ENCODE measurements at regions not wholly inside any gene's neighbourhood (a gene's known extent, or its start where the extent isn't known, plus 50 kb on each side); places are given as distances from the start of the nearest gene placed in this dataset.
"Not testable (repeated sequence)": the region's sequence is repeated elsewhere in the genome, so short reads cannot be mapped to it uniquely, and the experiment has no call there.

GRCh38 chr21:38619480-38619879 lies 121.2 kb upstream of the ERG start:
- no peak for DNase-seq

GRCh38 chr21:38619992-38620479 lies 121.8 kb upstream of the ERG start:
- no peak for DNase-seq

GRCh38 chr21:38621132-38621531 lies 122.9 kb upstream of the ERG start:
- DNase-seq: no peak

DNA sequence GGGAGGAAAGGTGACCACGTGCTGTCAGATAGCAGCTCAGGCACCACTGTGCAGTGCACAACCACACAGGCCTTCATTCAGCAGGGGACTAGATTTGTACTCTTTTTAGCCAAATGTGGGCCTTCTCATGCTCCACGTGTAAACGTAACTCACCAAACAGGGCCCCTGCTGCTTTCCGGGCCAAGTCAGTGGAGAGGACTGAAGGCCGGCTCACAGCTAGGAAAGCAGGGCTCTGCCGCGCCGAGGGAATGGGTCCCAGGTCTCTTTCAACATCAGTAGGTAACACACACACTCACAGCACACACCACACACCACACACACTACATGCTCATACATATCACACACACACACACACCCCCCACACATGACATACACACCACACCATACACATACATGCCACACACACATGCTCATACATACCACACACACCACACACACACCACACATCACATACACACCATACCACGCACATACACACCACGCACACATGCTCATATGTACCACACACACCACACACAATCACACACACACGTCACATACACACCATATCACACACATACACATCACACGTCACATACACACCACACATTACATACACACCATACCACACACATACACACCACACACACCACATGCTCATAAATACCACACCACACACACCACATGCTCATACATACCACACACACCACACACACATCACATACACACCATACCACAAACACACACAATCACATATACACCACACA lies 124.0 kb upstream of the ERG start:
- DNase-seq: no peak

GRCh38 chr21:38622827-38623209 lies 124.5 kb upstream of the ERG start:
- DNase-seq: no peak

DNA sequence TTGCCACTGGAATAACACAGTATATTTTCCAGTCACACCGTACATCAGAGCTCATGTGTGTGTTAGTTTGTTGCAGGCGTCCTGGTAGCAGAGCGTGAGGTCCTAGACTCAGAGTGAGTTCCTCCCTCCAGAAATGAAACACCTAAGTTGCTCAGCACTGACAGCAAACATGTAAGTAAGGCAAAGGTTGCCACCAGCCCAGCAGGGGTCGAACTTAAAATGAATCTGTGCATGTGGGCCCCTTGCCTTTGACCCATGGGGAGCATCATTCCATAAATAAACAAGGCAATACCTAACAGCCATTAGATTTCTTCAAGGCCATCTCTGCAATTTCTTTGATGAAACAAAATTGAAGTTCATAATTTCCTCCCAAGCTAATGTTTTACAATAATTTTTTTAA lies 125.3 kb upstream of the ERG start:
- no peak for DNase-seq

DNA sequence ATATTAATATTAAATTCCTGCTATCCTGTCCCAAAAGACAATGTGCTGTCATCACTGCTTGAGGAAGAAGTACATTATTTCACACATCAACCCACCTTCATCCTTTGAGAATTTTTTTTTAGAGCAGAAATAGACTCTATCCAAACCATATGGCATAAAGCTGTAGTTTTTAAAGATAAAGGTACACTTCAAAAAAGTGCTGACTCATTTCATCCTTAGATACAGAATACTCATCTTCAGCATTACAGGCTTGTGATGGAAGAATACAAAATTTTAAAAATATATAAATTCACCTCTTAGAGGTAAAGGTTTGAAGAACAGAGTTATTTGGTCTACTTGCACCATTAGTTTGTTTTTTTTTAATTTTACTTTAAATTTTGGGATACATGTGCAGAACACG lies 126.7 kb upstream of the ERG start:
- no peak for DNase-seq

DNA sequence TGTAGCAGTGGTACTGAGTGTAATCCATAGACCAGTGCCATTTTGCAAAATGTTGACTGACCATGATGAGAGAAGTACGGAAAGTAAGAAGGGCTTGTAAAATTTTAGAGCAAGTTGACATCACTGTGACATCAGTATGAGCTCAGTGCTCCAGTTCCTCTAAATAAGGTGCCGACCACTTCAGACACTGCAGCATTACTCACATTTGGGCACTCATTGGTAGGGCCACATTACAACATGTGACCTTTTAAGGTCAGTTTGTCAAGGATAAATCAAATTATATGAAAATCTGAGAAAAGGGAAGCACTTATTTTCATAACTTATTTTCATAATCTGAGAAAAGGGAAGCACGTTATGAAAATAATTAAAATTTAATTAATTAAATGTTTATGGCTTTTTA lies 128.0 kb upstream of the ERG start:
- DNase-seq: no peak

GRCh38 chr21:38628349-38628748 lies 130.1 kb upstream of the ERG start:
- no peak for DNase-seq

GRCh38 chr21:38631206-38631605 lies 132.9 kb upstream of the ERG start:
- DNase-seq: no peak

GRCh38 chr21:38631676-38632075 lies 133.4 kb upstream of the ERG start:
- DNase-seq: no peak

DNA sequence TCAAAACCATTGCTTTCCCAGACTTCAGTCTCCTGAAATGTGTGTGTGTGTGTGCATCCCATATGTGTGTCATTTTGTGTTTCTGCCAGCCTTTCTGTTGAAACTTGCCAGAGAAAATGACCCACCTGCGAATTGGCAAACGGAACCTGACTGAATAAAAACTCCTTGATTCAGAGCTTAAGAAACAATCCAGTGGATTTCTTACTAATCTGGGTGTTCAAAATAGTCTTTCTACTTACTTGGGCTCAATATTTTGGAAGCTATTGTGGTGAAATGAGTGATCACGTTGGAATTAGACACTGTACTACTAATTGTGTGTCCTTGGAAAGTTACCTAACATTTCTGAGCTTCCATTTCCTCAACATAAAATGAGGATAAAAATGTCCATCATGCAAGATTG lies 138.9 kb upstream of the ERG start:
- DNase-seq: no peak

DNA sequence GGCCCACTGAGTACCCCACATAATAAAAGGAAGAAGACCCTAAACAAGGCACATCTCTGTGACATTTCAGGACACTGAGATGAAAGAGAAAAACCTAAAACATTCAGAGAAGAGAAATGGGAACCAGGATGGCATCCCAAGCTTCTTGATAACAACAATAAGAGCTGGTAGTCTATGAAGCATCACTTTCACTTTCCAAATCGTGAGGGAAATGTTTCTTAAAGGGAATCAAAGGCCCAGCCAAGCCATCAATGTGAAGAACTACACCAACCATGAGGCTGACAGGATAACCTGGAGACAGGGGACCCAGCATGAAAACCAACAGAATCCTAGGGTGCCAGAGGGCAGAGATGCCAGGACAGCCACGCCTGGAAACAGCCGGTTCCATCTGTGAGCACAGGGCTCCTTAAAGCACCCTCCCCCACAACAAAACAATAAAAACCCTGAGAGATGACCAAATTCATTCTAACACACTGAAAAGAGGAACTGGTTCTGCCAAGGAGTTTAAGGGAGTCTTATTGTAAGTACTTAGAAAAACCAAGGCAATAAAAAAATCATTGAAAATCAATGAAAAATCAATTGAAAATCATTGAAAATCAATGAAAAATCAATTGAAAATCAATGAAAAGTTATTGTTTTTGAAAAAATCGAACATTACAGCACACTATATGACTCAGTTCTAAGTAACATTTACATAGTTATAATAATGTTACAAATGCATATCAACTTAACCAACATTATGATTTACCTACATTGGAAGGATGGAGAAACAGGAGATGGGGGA lies 141.5 kb upstream of the ERG start:
- DNase-seq: no peak

GRCh38 chr21:38640355-38640742 lies 142.1 kb upstream of the ERG start:
- DNase-seq: not testable (repeated sequence)

- DNase-seq: no peak
Observed at GRCh38 chr21:38643404-38644023, 145.2 kb upstream of the ERG start.

DNA sequence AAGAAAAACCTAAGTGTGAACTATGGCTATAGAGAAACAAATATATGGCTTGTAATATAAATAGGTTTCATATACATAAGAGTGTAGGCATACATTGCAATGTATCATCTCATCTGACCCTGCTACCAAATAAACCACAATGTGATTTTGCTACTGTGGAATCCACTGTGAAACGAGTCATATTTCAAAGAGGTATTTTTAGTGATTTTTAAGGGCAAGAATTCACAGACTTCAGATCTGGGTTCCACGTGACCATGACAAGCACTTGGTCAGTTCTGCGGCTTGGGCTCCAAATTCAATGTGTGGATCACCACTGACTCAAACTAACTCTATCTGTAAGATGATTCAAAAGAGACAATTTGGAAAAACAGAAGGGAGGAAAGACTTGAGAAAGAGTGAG lies 147.0 kb upstream of the ERG start:
- DNase-seq: no peak

DNA sequence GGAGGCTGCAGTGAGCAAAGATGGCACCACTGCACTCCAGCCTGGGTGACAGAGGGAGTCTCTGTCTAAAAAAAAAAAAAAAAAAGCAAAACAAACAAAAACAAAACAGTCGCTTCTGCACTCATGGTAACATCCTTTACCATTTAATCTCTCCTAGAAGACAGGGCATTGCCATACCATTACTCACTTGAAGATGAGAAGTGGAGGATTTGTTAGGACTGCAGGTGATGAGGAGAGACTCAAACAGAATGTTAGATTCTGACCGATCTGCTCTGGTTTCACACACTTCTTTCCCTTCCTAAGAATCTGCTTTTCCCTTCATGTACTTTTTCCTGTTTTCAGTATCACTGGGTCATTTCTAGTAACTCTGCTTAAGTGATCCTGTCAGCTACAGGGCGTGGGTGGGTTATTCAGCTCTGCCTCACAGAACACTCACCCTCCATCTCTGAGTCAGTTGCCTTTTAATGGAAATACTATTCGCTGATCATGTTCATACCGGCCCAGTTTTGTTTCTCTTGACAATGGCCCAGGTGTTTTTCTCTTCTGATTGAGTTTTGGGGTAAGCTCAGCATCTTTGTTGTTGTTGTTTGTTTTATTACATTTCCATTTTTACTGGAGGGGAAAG lies 148.0 kb upstream of the ERG start:
- DNase-seq: peak in 1 of 2 donors; percentile 19

- DNase-seq: no peak
Observed at GRCh38 chr21:38649120-38649519, 150.8 kb upstream of the ERG start.

GRCh38 chr21:38651570-38651969 lies 153.3 kb upstream of the ERG start:
- DNase-seq: no peak

DNA sequence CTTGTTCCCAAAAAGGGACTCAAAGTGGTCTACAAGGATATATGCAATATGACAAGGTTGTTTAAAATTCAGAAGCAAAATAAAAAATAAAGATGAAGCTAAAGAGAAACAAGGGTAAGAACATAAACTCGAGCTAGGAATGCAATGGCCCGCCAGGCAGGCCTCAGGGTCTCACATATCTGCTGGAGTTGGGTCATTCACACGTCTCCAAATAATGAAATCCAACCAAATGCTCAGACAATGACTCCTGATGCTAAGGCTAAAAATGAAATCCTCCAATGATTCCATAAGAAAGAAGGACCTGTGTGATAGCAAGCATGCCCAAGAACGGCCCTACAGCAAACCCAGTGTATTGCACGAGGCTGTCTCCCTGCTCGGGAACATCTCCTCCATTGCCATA lies 153.3 kb upstream of the ETS2 start:
- no peak for DNase-seq

DNA sequence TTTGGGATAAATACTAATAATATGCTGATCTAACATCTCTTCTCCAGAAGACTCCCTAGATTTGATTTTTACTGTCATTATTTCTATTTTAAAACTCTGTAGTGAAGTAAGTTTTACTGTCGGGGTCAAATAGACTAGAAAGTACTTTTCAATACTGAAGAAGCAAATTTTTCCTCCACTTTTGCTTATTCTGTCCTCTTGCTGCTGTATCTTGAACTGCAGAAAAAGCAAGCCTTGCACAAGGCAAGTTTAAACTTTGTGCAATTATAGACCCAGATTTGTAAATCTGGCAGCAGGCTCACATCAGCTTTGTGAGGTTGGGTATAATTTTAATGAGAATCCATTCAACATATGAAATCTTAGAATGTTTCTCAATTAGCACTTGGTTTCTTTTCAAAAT lies 151.1 kb upstream of the ETS2 start:
- DNase-seq: no peak

DNA sequence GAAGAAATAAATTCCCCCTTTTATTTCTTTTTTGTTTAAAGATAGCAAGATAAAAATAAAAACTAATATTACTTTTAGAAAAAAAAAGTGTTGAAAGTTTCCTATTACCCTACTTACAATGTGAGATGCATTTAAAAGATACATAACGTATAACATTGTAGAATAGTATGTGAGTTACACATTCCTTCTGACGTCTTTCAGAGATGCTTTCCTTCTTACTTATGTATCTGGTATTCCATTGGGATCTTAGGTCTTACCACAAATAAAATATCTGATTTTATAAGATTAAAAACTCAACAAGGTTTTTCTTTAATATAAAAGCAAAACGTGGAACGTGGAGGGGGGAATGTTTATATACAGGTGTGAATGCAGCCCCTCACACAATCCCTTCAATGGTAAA lies 147.2 kb upstream of the ETS2 start:
- no peak for DNase-seq

DNA sequence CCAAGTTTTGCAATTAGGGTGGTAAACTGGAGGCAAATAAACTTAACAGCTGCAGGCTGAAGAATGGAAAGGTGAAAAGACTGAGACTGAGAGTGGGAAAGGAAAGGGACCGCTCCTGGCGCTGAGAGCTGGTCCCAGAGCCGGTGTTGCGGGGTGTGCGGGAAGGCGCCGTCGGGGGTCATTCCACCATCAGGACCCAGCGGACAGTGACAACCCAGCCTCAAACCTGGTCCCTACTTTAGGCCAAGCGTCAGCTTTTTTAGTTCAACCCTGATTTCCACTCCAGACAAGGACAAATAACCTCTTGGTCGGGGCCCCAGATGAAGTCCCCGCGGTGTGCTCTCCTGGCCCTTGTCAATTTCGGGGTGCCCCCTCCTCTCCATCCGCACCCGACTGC lies 145.8 kb upstream of the ETS2 start:
- no peak for DNase-seq

All from stimulated activated CD4-positive, alpha-beta T cell treated with anti-CD3 and anti-CD28 coated beads, Interleukin-2, amount 100 ng/mL, for 24 hours (primary cell).